ENCODE measurements at regions not wholly inside any gene's neighbourhood (a gene's known extent, or its start where the extent isn't known, plus 50 kb on each side); places are given as distances from the start of the nearest gene placed in this dataset.
"Not testable (repeated sequence)": the region's sequence is repeated elsewhere in the genome, so short reads cannot be mapped to it uniquely, and the experiment has no call there.

DNA sequence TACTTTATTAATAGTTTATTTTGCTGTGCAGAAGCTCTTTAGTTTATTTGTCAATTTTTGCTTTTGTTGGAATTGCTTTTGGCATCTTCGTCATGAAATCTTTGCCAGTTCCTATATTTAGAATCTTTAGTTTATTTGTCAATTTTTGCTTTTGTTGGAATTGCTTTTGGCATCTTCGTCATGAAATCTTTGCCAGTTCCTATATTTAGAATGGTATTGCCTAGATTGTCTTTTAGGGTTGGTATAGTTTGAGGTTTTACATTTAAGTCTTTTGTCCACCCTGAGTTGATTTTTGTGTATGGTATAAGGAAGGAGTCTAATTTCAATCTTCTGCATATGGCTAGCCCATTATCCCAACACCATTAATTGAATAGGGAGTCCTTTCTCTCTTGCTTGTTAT lies 93.9 kb upstream of the TCF21 start:
- DNase-seq (ENCODE audit: low read depth): not testable (repeated sequence)

DNA sequence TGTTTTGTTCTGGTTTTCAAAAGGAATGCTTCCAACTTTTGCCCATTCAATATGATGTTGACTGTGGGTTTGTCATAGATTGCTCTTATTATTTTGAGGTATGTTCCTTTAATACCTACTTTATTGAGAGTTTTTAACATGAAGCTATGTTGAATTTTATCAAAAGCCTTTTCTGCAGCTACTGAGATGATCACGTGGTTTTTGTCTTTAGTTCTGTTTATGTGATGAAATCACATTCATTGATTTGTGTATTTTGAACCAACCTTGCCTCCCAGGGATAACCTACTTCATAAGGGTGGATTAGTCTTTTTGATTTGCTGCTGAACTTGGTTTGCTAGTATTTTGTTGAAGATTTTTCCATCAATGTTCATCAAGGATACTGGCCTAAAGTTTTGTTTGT lies 92.7 kb upstream of the TCF21 start:
- DNase-seq (ENCODE audit: low read depth): no peak

DNA sequence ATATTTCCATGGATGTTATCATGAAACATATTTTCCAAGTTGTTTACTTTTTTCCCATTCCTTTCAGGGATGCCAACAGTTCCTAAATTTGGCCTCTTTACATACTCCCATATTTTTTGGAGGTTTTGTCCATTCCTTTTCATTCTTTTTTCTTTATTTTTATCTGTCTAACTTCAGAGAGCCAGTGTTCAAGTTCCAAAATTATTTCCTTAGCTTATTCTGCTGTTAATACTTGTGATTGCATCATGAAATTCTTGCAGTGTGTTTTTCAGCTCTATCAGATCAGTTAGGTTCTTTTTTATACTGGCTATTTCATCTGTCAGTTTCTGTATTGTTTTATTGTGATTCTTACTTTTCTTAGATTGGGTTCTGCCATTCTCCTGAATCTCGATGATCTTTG lies 89.9 kb upstream of the TCF21 start:
- DNase-seq (ENCODE audit: low read depth): no peak

DNA sequence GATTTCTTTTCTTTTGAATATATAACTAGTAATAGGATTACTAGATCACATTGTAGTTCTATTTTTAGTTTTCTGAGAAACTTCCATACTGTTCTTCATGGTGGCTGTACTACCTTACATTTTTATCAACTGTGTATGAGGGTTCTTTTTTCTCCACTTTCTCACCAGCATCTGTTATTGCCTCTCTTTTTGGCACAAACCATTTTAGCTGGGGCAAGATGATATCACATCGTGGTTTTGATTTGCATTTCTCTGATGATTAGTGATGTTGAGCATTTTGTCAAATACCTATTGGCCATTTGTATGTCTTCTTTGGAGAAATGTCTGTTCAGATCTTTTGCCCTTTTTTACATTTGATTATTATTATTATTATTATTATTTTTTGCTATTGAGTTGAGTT lies 86.1 kb upstream of the TCF21 start:
- no peak for DNase-seq (ENCODE audit: low read depth)

DNA sequence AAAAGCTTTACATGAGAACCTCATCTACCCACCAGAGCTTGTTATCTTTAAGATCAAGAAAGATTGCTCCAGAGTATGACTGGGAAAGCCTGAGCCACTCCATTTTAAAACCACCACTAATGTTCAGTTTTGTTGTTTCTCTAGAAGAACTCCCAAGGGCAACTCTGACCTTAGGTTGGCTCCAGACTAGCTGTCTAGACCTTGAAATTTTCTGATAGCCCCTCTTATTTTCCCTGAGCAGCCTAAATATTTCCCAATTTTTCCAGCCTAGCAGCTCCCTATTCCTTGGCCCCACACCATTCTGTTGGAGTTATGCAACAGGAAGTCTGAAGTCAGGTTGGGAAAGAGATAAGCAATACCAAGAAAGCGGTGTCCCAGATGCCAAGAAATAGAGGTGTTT lies 84.6 kb upstream of the TCF21 start:
- DNase-seq (ENCODE audit: low read depth): no peak

DNA sequence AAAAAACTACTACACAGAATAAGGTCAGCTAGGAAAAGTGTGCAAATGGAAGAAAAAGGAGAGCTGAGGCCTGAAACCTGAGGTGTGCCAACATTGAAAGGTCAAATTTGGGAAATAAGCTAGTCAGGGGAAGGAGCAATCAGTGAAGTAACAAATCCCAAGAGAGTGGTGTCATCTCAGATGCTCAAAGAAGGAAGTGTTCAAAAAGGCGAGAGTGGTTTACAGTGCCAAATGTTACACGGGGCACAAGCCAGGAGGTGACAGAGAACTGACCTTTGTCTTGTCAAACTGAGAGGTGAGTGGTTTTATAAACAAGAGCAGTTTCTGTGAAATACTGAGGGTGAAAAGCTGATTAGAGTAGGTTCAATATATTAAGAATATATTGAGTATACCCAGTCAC lies 83.0 kb upstream of the TCF21 start:
- DNase-seq (ENCODE audit: low read depth): no peak

DNA sequence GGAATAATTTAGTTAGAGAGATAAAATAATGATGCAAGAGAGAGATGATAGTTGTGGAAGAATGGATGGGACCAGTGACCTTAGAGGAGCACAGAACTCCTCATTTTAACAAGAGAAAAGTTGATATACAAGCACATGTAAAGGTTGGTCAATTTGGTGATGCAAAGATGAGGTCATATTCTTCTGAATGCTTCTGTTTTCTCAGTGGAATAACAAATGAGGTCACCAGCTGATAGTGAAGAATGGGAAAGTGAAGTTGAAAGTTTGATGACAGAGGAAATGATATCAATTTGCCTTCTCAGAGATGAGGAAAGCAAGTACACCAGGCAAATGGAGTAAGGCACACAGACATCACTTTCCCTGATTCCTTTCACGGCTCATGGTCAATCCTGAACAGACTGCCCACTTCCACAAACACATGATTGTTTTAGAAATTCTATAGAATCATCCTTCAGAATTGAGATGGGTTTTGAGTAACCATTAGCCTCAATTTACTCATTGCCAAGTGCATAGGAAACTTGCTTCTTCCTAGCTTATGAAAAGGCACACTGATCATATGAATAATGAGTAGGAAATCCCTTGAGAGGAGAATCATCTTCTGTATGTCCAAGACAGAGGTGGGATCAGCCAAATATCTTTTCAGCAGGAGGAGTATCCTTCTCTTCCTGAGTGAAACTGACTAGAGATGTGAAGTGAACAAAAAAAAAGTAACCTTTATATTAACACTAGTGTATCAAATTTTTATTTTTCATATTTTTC lies 82.4 kb upstream of the TCF21 start:
- DNase-seq (ENCODE audit: low read depth): no peak

DNA sequence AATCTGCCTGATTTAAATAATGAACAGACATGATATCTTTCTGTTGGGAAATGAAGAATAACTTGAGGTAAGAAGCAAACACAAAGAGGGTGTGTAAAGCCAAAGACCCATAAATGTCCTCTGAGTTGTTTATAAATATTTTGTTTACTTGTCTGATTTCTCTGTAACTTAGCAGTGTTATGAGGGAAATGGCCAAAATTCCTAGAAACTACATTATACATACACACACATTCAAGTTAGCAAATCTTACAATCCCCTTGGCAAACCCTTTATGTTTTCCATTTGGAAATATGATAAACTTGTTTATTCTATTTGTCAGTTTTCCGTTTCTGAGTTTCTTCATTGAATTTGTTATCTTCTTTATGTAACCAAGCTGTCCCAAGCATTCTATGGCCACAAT lies 81.4 kb upstream of the TCF21 start:
- DNase-seq (ENCODE audit: low read depth): no peak

DNA sequence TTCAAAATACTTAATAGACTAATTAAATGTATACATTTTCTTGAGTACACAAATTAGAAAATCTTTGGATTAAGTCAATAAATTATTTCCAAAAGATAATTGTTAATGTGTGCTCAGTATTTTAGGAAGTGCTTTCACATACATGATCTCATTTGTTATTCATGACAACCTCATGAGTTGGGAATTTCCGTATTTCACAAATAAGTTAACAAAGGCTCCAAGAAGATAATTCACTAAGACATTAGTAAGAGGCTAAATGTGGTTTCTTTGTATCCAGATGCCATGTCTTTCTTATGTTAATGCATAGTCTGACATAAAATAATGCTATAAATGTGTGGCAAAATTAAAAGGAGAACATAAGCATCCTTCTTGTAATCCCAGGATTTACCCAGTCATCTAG lies 79.5 kb upstream of the TCF21 start:
- DNase-seq (ENCODE audit: low read depth): no peak

DNA sequence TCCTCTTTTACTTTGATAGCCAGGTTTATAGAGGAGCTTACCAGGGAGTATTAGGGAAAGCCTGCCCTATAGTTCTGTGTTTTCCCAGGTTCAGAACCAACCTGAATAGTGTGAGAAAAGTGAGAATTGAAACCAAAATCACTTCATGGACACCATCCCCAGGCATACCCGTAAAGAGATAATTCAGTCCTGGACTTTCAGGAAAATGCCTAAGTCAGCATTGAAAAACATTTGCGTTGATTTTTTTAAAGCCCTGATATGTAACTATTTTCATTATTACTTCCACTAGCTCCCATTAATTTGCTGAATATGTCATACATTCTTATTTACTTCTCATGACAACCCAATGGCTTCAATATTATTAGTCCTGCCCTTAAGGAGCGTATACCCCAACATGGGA lies 77.4 kb upstream of the TCF21 start:
- DNase-seq (ENCODE audit: low read depth): no peak

DNA sequence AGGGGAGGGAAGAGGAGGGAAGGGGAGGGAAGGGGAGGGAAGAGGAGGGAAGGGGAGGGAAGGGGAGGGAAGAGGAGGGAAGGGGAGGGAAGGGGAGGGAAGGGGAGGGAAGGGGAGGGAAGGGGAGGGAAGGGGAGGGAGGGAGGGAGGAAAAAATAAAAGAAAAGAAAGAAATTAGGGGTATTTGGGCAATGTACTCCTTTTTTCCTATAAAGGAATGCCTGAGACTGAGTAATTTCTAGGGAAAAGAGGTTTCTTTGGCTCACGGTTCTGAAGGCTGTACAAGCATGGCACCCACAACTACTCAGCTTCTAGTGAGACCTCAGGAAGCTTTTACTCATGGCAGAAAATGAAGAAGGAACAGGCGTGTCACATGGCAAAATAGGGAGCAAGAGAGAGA lies 76.5 kb upstream of the TCF21 start:
- DNase-seq (ENCODE audit: low read depth): not testable (repeated sequence)

DNA sequence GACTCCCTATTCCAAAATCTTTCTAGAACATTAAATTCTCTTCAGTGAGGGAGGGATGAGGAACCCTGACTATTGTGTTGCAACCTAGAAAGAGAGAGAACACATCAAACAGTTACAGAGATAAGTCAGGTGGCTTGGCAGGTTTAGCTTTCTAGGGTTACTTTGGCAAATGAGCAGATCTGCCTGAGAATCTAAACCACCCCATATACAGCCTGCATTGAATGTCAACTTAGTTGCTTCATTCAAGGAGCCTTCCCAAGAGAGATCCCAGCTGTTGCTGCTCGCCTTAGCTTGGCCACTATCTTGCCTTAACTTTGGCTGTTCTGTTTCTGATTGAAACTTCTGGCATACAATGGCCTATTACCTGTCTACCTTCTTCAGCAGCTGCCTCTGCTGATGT lies 74.7 kb upstream of the TCF21 start:
- no peak for DNase-seq (ENCODE audit: low read depth)

DNA sequence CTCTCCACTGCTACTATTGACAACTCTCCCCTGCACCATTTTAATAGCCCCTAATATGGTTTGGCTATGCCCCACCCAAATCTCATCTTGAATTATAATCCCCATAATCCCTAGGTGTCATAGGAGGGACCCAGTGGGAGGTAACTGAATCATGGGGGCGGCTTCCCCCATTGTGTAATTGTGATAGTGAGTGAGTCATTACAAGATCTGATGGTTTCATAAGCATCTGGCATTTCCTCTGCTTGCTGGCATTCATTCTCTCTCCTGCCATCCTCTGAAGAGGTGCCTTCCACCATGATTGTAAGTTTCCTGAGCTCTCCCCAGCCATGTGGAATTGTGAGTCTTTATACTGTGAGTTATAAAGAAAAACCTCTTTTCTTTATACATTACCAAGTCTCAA lies 74.1 kb upstream of the TCF21 start:
- no peak for DNase-seq (ENCODE audit: low read depth)

DNA sequence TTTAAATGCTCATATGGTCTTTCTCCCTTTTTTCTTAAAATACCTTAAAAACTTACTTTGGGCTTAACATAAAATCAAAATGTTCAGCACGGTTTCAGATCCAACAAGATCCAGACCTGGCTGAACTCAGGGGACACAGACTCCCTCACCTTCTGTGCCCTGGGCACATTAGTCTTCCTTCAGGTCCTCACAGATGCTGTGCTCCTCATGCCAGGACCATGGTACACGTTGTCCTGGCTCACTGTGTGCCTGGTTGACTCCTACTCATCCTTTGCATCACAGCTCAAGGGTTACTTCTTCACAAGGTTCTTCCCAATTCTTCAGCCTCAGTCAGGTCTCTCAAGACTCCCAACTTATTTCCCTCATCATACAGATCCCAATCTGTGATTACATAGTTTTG lies 73.6 kb upstream of the TCF21 start:
- no peak for DNase-seq (ENCODE audit: low read depth)

DNA sequence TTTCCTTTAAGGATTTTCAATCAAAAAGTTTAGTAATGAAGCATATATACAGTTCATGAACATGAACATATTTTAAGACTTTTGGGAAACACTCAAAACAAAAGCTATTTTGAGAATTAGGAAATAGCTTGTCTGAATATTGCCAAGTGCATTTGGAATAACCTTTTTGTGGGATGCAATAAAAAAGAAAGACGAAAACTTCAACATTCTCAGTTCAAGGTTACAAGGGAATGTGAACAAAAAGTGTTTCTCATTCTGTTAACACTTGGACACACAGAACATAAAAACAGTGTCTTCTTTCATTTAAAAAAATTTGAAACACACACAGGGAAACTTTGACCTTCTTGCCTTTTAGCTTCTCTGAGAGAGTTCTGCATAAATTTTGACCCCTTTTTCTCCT lies 72.7 kb upstream of the TCF21 start:
- no peak for DNase-seq (ENCODE audit: low read depth)

DNA sequence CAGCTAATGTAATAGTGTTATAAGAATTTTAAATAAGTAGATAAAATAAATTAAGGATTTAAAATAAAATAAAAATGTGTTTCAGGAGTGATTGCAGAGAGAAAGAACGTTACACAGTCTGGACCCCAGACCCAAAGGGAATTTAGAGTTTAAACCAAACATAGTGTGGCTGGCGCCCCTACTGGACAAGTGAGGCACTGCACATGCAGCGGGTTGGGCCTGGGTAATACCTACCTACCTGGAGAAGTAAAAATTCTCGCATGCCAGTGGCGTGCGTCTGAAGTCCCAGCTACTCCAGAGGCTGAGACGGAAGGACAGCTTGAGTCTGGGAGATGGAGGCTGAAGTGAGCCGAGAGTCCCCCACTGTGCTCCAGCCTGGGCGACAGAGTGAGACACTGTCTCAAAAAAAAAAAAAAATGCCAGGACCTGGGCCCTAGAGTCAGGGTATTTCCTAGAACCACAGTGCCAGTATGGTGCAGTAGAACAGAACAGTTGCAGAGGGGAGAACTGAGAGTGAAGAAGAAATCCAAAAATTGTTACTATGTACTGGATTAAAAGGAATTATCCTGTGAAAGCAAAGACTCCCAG lies 71.4 kb upstream of the TCF21 start:
- no peak for DNase-seq (ENCODE audit: low read depth)

DNA sequence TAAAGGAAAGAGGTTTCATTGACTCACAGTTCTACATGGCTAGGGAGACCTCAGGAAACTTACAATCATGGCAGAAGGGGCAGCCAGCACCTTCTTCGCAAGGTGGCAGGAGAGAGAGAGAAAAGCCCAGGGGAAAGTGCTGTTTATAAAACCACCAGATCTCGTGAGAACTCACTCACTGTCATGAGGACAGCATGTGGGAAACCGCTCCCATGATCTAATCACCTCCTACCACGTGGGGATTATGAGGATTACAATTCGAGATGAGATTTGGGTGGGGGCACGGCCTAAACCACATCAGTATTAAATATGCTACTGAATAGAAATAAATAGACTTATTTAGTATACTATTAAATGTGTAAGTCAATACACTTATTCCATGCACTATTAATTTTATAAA lies 70.6 kb upstream of the TCF21 start:
- no peak for DNase-seq (ENCODE audit: low read depth)

DNA sequence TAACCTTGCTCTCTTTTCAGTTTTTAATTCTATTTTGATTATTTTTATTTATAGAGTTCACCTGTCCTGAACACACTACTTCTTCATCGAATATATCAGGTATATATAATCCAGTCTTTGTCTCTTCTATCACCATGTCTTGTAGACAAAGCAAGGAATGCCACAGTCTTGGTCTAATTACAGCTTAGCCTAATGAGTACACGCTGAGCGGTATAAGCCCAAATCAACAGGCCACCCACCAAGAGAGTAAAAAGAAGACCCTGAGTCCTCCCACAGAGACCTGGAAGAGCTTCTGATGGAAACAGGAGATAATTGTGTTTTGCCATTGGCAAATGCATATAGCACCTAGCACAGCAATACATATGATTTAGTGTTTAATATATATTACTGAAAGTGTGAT lies 68.7 kb upstream of the TCF21 start:
- DNase-seq (ENCODE audit: low read depth): no peak

DNA sequence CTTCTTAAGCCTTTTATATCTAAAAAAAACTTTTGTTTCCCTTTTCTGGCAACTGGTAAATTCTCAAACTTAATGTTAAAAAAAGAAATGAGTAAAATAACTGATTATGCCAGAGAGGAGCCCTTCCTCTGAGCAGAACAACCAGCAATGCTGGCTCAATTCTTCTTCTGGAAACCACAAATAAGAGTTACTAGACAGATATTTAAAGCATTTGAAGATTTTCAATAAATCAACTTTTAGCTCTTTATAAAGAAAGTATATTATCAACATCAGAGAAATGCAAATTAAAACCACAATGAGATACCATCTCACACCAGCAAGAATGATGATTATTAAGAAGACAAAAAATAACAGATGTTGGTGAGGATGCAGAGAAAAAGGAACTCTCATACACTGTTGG lies 61.1 kb upstream of the TCF21 start:
- no peak for DNase-seq (ENCODE audit: low read depth)

DNA sequence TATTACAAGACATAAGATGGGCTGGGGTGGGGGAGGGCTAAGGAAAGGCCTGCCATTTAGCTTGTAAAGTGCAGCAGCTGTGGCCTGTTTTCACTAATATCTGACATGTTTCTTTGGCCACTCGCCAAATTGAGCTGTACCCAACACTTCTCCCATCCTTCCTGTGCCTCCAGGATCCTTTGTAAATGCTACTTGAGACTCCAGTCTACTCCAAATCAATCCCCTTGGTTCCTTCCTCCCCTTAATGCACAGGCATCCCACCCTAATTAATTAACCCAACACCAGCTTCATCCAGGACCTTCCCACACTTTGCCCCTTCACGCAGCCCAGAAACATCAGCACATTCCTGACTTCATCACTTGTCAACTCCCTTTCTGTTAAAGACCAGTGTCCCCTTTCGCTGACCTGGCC lies 55.0 kb upstream of the TCF21 start:
- no peak for DNase-seq (ENCODE audit: low read depth)

DNA sequence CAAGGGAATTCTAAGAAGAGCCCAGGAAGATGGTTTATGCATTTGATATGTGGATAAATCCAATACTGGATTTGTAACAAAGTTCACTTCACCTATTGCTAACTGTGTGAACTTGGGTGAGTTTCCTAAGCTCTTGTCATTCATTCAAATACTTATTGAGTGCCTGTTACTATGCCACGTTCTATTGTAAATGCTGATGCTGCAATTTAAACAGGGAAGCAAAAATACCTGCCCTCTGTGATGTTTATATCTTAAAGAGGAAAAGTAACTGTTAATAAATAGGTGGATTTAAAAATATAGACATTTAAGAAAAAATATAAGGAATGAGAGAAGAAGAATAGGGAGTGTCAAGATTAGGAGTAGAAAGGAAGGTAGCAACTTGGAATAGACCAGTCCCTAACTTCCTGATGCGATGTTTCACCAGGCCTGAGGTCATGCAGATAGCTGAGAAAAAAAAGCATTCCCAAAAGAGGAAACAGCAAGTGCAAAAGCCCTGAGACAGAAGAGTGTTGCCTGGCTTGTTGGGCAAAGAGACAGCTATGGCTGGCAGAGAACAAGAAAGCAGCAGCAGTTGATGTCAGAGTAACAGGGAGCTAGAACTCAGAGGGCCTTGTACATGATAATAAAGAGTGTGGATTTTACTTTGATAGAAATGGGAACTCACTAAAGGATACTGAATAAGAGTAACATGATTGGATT lies 54.3 kb upstream of the TCF21 start:
- no peak for DNase-seq (ENCODE audit: low read depth)

DNA sequence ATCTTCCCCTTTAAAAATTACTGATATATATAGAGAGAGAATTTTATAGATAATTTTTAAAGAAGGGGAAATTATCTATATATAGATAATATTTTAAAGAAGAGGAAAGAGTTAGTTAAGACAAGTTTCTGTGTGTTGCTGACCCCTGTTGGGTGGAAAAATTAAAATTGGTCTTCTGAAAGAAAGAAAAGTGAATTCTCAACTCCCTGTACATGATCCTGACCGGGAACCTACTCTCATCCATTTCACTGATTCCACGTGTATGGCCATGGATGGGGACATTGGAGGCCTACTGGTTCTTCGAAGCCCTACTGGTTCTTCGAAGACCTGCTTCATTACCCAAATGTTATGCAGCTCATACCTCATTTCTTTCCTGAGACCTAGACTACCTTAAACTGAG lies 53.0 kb upstream of the TCF21 start:
- no peak for DNase-seq (ENCODE audit: low read depth)

DNA sequence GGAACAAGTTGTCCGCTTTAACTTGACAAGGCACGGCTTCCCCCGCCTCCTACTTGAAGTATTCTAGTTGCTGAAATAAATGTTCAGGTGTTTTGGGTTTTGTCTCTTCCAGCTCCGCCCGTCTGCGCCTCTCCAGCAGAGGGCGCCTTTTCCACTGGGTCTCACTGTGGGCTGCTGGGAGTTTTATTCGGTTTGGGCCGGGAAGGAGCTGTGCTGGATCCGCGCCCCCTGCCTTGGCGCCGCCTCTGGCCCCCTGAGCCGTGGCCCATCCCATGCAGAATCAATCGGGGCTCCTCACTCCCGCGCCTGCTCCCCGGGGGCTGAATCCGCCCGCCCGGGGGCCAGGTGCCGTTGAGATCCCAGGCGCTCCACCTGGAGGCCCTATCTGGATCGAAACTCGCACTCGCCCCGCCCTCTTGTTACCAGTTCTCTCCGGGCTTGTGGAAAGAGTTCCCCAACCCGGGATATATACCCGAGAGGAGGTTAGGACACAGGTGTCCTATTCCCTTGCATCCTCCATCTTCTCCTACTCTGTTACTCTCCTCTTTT lies 51.0 kb upstream of the TCF21 start:
- DNase-seq (ENCODE audit: low read depth): peak; percentile 20
